Stimulated activated naive CD4-positive, alpha-beta T cell treated with Interleukin-2 at 50 U/mL for 16 hours (primary cell): ENCODE measurements at regions not wholly inside any gene's neighbourhood (a gene's known extent, or its start where the extent isn't known, plus 50 kb on each side); places are given as distances from the start of the nearest gene placed in this dataset.

ENCODE experiments used
- DNase-seq: peaks from one replicate; lab custom pipeline; 2025; lab: John Stamatoyannopoulos, UW

GRCh38 chr5:168234133-168234532 is 57.3 kb upstream of the WWC1 start:
- DNase-seq, result no peak

GRCh38 chr5:168238463-168238862 is 53.0 kb upstream of the WWC1 start:
- DNase-seq, result no peak

GRCh38 chr5:168239325-168239724 is 52.1 kb upstream of the WWC1 start:
- DNase-seq, result no peak
